Epithelial cell of prostate (primary cell): ENCODE measurements at regions not wholly inside any gene's neighbourhood (a gene's known extent, or its start where the extent isn't known, plus 50 kb on each side); places are given as distances from the start of the nearest gene placed in this dataset.
"Not testable (repeated sequence)": the region's sequence is repeated elsewhere in the genome, so short reads cannot be mapped to it uniquely, and the experiment has no call there.

Experiments used
- DNase-seq: peaks from one replicate; pipeline ENCODE4 v3.0.0-alpha.2; 2011; ENCODE audit warnings: low read depth, low spot score
- H3K27ac ChIP-seq: fragments of 450-650 bp; 2 replicates; pipeline ENCODE4 v1.5.1; 2017; ENCODE audit warnings: mild to moderate bottlenecking

DNA sequence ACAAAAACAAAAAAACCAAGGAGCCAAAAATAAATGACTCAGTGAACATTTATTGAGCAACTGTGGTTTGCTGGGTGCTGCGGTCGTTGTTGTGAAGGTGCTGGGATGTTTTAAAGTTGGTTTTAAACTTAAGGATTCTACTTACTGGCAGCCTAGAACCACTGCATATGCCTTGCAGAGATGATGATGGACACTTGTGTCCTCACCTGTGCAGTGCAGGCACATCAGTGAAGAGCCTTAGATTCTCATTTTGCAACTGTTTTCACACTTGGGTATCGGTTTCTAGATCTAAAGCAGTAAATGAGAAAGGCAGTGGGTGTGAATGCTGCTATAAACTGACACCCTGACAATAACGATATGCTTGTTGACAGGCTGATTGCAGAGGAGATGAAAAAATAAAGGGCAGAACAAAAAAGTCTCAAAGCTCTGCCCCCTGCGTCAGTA, 68.8 kb downstream of the UTRN start:
- no peak for DNase-seq
- H3K27ac ChIP-seq = no peak overlapping the region

- DNase-seq = no peak
- H3K27ac ChIP-seq = no peak overlapping the region
Observed at GRCh38 chr6:144359783-144360182, 74.6 kb downstream of the UTRN start.

GRCh38 chr6:144360401-144360800, 75.3 kb downstream of the UTRN start:
- H3K27ac ChIP-seq = no peak overlapping the region

DNA sequence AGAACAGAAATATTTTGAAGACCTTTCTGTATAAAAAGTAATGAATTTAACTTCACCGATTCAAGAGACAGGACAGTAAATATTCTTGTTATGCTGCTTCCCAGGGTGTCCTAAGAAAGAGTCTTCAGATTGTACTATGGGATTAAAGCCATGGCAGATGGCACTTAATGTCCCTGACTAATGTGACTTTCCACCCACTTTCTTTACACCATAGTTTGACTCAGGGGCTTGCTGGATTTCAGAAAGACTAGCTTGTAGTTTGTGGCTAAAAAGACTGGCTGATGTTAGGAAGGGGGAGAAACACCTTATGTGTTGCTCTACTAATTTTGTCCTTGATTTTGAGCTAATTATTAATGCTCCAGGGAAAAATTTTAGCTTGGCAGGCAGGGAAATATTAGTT, 75.9 kb downstream of the UTRN start:
- H3K27ac ChIP-seq = no peak overlapping the region
- no peak for DNase-seq

More at GRCh38 chr6:144360401-144360800, 75.3 kb downstream of the UTRN start:
- DNase-seq = no peak

GRCh38 chr6:144362042-144363018, 77.2 kb downstream of the UTRN start:
- DNase-seq = no peak
- no peak overlapping the region for H3K27ac ChIP-seq

DNA sequence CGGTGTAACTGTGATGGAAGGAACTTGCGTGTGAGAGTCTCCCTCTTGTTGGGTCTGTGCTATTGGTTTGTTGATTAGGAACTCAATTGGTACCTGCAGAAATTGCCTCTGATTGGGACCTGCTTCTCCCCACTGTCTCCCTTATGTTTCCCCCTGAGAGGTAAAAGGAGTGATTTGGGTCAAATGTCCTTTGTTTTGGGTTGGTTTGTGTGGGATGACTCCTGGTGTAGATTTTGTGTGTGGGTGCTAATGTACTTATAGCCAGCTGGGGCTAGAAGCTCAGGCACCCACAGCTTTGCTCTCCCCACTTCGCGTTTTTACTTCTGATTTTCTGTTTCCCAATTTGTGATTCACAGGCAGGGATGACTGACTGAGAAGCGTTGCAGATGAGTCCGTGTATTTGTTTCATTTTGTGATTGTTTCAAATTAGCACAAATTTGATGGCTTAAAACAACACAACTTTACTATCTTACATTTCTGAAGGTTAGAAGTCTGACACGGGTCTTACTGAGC, 79.1 kb downstream of the UTRN start:
- no peak overlapping the region for H3K27ac ChIP-seq
- DNase-seq = no peak

DNA sequence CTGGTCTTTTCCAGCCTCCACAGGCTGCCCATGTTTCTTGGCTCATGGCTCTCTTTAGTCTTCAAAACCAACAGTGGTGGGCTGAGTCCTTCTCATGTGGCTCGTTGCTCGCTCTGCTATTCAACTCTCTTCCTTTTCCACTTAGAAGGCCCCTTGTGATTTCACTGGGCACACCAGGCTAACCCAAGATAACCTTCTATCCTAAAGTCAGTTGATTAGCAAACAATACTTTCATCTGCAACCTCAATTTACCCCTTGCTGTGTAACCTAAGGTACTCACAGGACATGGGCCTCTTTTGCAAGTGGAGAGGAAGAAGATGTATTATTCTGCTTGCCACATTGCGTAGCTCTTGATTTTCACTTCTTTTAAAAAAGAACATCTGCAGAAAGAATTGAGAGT, 79.6 kb downstream of the UTRN start:
- H3K27ac ChIP-seq = no peak overlapping the region
- no peak for DNase-seq

GRCh38 chr6:144365271-144365670, 80.1 kb downstream of the UTRN start:
- no peak for DNase-seq
- H3K27ac ChIP-seq = no peak overlapping the region

GRCh38 chr6:144369696-144370095, 84.6 kb downstream of the UTRN start:
- not testable (repeated sequence) for DNase-seq, H3K27ac ChIP-seq

DNA sequence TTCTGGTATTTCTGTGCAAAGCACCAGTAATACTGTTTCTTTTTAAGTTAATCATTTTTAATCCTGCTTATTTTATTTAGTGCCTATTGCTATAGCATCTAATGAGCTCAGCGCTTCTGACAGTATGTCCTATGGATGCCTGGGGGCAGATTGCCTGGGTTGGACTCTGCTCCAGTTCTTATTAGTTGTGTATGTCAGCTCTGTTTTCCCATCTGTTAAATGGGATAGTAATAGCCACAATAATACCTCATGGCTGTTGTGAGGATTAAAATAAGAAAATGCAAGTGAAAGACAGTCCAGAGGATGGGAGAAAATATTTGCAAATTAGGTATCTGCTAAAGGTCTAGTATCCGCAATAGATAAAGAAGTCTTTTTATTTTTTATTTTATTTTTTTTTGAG, 87.0 kb downstream of the UTRN start:
- no peak for DNase-seq
- peak overlapping the region; percentile 56 for H3K27ac ChIP-seq

- peak; percentile 27 for DNase-seq
- peak overlapping the region; percentile 56 for H3K27ac ChIP-seq
Observed at GRCh38 chr6:144372611-144373594, 87.8 kb downstream of the UTRN start.

GRCh38 chr6:144374525-144374924, 89.4 kb downstream of the UTRN start:
- not testable (repeated sequence) for DNase-seq, H3K27ac ChIP-seq

DNA sequence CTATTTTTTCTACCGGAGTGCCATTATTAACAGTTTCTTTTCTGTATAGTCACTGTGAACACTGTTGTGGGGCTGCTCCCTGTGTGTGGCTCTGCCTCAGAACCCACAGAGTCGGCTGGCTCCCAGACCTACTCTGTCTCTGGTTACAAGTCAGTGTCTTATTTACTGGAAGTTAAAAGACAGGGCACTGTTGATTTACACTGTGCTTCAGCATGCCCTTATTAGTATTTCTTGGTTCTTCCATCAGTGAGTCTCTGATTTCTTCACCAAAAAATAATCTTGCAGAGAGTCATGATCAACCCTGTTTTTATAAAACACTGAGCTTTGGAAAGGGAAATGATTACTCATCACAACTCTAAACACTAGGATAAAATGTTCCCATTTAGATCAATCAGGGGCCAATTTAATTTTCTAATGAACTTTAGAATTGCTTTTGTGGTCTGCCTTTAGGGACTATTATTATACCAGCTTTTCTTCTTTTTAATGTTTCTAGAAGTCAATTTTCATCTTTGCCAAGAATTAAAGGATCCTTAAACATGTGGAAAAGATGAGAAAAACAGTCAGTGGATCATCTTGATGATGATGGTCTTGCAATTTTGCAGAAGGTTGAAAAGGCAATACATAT, 92.6 kb downstream of the UTRN start:
- no peak for DNase-seq

GRCh38 chr6:144378437-144378836, 93.3 kb downstream of the UTRN start:
- no peak for DNase-seq
- H3K27ac ChIP-seq = no peak overlapping the region

More for the DNA sequence above, 92.6 kb downstream of the UTRN start:
- H3K27ac ChIP-seq = no peak overlapping the region

- H3K27ac ChIP-seq = no peak overlapping the region
- DNase-seq = no peak
Observed at GRCh38 chr6:144379356-144379755, 94.2 kb downstream of the UTRN start.

DNA sequence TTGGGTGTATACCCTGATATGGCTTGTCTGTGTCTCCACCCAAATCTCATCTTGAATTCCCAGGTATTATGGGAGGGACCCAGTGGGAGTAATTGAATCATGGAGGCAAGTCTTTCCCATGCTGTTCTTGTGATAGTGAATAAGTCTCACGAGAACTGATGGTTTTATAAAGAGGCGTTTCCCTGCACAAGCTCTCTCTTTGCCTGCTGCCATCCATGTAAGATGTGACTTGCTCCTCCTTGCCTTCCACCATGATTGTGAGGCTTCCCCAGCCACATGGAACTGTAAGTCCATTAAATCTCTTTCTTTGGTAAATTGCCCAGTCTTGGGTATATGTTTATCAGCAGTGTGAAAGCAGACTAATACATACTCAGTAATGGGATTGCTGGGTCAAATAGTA, 96.4 kb downstream of the UTRN start:
- DNase-seq, H3K27ac ChIP-seq: not testable (repeated sequence)

DNA sequence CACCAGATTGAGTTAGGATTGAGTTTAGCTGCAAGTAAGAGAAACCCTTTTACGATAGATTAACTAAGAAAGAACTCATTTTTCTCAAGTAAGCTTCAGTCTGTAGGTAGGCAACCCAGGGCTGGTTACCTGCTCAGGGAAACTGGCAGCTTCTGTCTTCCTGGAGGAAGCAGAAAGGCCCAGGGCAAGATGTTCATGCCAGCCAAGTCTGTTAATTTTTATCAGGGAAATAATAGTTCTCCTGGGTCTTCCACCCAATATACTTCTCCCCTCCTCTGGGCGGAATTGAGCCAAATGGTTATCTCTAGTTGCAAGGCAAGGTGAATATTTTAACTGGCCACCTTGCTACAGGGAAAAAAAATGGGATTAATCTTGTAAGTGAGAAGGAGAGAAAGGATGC, 98.2 kb downstream of the UTRN start:
- no peak for DNase-seq
- no peak overlapping the region for H3K27ac ChIP-seq

DNA sequence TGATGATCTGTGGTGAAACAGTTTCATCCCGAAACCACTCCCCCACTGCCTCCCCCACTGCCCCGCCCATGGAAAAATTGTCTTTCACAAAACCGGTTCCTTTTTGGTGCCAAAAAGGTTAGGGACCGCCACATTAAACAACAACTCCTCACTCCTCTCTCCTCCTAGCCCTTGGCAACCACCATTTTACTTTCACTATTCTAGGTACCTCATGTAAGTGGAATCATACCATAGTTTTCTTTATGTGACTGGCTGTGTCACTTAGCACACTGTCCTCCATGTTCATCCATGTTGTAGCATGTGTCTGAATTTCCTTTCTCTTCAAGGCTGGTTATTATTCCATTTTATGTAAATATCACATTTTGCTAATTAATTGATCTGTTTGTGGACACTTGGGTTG, 99.3 kb downstream of the UTRN start:
- H3K27ac ChIP-seq = no peak overlapping the region
- no peak for DNase-seq

DNA sequence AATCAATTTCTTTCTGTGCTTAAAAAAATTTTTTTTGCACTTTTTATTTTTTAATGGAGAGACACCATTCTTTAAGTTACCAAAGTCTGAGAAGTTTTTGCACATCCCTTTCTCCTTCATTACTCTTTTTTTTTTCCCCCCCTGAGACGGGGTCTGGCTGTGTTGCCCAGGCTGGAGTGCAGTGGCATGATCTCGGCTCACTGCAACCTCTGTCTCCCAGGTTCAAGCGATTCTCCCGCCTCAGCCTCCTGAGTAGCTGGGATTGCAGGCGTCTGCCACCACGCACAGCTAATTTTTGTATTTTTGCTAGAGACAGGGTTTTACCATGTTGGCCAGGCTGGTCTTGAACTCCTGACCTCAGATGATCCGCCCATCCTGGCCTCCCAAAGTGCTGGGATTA, 104.3 kb downstream of the UTRN start:
- not testable (repeated sequence) for H3K27ac ChIP-seq, DNase-seq

DNA sequence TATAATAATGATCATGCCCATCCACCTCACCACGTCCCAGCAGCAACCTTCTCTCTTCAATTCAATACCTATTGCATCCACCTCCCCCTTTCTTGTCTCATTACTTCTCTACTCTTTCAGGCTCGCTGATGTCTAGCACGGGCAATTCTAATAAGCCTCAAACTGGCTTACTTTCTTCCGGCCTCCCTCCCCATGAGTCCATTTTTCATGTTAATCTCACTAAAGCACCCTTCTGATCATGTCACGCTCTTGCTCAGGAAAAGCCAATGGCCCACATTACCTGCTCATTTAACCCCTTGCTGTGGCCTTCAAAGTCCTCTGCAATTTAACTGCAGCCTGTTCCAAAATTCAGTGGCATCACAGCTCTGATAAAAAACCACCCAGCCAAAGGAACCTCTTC, 105.1 kb downstream of the UTRN start:
- no peak overlapping the region for H3K27ac ChIP-seq
- no peak for DNase-seq
